LNCaP clone FGC (cell line): ENCODE measurements at regions not wholly inside any gene's neighbourhood (a gene's known extent, or its start where the extent isn't known, plus 50 kb on each side); places are given as distances from the start of the nearest gene placed in this dataset.

Source experiments
- DNase-seq: peaks from one replicate; pipeline ENCODE4 v3.0.0-alpha.2; 2011; ENCODE audit warnings: low read depth
- H3K4me3 ChIP-seq: 2 replicates; pipeline ENCODE4 v1.5.1; 2011; ENCODE audit warnings: mild to moderate bottlenecking, low read depth, low read length, control low read depth
- TF ChIP-seq, protein P1 (sequence below): IDR thresholded peaks from 2 replicates; pipeline ENCODE4 v1.5.1; 2012; ENCODE audit warnings: mild to moderate bottlenecking; ENCODE audit not compliant: control insufficient read depth, insufficient read depth; ENCODE audit errors: extremely low read depth

DNA sequence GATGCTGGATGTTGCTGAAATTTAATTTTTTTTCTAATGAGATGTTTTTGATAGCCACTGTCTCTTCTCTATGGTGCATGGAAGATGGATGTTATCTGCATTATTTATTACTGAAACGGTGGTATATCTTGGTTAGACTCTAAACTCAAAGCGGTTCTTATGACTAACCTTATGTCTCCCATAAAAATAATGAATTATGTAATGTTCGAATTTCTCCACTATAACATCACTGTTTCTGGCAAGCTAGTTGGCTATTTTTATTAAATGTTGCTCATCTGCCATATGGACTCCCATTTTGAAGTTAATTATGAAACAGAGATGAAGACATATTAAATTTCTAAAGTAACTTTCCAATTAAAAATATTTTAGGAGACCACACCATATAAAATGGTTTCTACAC is 808.6 kb upstream of the ADGRL4 start:
- no peak overlapping the region for H3K4me3 ChIP-seq
- DNase-seq: no peak
- TF ChIP-seq, protein P1, sequence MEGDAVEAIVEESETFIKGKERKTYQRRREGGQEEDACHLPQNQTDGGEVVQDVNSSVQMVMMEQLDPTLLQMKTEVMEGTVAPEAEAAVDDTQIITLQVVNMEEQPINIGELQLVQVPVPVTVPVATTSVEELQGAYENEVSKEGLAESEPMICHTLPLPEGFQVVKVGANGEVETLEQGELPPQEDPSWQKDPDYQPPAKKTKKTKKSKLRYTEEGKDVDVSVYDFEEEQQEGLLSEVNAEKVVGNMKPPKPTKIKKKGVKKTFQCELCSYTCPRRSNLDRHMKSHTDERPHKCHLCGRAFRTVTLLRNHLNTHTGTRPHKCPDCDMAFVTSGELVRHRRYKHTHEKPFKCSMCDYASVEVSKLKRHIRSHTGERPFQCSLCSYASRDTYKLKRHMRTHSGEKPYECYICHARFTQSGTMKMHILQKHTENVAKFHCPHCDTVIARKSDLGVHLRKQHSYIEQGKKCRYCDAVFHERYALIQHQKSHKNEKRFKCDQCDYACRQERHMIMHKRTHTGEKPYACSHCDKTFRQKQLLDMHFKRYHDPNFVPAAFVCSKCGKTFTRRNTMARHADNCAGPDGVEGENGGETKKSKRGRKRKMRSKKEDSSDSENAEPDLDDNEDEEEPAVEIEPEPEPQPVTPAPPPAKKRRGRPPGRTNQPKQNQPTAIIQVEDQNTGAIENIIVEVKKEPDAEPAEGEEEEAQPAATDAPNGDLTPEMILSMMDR: no peak

DNA sequence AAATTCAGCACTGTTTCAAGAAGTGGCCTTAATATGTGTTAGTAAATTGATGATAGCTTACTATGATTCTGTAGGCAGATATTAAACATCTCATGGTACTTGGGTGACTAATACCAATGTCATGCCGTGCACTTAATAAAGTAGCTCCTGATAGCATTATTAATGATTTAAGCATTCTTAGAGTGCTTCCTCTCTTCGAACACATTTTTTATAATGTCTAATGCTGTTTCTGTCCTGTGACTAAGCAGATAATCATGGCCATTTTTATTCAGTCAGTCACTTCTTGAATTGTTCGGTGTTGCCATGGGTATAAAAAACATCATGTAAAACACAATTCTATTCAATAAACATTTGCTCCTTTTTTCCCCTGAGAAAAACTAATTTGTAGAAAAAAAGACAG is 804.6 kb upstream of the ADGRL4 start:
- no peak for DNase-seq
- no peak overlapping the region for H3K4me3 ChIP-seq
- TF ChIP-seq, protein P1: no peak

DNA sequence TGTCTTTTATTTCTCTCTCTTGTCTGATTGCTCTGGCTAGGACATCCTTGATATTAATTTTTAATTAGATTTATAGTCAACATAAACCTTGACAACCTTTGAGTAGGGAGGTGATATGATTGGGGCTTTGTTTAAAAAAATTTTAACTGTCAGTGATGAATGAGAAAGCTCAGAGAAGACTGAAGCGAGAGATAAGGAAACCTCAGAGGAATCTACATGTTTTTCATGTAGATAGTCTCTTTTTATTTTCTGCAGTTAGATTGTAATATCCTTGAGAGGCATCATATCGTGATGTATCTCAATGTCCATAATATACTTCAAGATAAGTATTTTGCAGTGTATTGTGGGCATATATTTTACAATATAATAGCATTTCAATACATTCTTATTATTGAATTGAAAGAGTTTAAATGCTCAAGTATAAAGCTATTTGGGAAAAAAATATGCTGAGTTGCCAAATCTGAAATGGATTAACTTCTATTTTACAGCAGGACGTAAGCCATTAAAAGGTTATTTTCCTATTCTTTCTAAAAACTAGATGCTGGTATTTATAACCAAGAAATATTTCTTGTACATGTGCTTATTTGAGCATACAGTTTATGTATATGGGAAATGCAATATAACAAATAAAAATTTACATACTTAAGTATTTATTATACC is 802.4 kb upstream of the ADGRL4 start:
- TF ChIP-seq, protein P1: no peak
- H3K4me3 ChIP-seq: no peak overlapping the region
- DNase-seq: no peak

DNA sequence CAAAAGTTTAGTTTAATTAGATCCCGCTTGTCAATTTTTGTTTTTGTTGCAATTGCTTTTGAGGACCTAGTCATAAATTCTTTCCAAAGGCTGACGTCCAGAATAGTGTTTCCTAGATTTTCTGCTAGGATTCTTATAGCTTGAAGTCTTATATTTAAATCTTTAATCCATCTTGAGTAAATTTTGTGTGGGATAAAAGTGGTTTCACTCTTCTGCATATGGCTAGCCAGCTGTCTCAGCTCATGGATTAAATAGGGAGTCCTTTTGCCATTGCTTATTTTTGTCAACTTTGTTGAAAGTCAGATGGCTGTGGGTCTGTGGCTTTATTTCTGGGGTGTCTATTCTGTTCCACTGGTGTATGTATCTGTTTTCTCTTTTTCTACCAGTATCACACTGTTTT is 801.3 kb upstream of the ADGRL4 start:
- TF ChIP-seq, protein P1: no peak
- no peak overlapping the region for H3K4me3 ChIP-seq
- no peak for DNase-seq

DNA sequence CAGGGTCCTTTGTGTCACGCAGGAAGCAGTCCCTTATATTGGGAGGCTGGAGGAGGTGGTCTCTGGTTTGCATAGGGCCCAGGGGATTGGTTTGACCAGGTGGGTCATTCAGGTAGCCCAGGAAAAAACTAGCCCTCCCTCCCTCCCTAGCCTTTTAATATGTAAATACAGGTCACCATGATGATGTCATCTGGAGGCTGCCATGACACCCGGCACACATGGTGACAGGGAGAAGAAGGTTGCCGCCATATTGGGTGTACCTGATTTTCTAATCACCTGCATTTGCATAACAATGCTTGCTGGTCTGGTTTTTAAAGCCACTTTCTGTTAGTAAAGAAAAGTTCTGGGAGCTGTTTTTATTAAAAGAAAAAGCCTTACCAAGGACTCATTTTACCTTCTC is 791.0 kb upstream of the ADGRL4 start:
- H3K4me3 ChIP-seq: no peak overlapping the region
- TF ChIP-seq, protein P1: no peak
- DNase-seq: no peak

DNA sequence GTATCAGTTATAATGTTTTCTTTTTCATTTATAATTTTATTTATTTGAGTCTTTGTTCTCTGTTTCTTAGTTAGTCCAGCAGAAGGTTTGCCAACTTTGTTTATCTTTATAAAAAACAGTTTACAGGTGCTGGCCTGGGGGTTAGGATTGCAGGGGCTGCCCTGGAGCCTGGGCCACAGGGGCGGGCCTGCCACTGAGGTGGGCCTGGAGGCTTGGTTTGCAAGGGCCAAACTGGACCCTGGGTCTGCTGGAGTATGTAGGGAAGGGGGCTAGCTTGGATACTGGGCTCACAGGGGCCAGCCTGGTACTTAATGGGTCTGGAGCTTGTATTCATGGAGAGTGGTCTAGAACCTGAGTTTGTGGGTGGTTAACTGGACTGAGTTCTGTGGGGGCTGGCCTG is 789.9 kb upstream of the ADGRL4 start:
- no peak overlapping the region for H3K4me3 ChIP-seq
- TF ChIP-seq, protein P1: no peak
- DNase-seq: no peak

DNA sequence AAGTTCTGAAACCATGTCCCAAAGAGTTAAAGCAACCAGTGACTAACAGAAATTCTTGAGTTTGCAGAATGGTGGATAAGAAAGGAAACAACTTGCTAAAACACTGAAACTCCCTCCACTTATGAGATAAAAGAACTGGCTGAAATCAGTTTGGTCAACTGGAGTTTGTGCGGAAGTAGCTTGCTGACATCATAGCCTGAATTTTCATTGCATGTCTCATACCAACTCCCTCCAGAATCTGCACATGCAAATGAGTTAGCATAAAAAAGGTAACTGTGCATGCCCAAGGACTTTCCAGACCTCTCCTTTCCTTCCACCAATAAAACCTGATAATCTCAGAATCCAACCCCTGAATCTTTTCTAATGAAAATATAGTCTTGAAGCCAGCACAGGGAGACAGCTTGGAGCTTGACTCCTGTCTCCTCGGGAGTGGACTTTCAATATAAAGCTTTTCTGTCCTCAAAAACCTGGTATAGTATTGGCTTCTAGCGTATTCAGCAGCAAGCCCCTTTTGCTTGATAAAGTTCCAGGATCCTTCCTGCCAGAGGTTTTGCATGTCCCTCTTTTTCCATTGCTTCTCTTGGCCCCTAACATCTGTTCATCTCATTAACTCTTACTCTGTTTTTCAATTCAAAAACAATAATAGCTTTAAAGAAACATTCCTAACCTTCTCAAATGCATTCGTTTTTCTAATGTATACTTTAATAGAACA is 785.8 kb upstream of the ADGRL4 start:
- TF ChIP-seq, protein P1: no peak
- DNase-seq: no peak

More for the DNA sequence above, 785.8 kb upstream of the ADGRL4 start:
- no peak overlapping the region for H3K4me3 ChIP-seq
